HepG2 (cell line): ENCODE measurements at regions not wholly inside any gene's neighbourhood (a gene's known extent, or its start where the extent isn't known, plus 50 kb on each side); places are given as distances from the start of the nearest gene placed in this dataset.

ENCODE experiments used
- ATAC-seq: fragments of 200-7000 bp; cut with Tn5 transposase; 3 replicates; pipeline ENCODE4 v1.9.1; 2020; ENCODE audit warnings: mild to moderate bottlenecking, moderate library complexity
- BruUV-seq: library from RNA; stranded (reverse); fragments of 400-500 nt; replicated peaks from 2 replicates; lab custom pipeline; 2021; lab: Mats Ljungman, UMichigan
- CTCF ChIA-PET: fragments of 300-600 bp; formaldehyde crosslinking; extraction: SDS; loops from one replicate; lab custom pipeline; 2021; ENCODE audit warnings: low total read pairs, inconsistent platforms, low intra/inter-chr PET ratio; lab: Yijun Ruan, JAX
- POLR2A ChIA-PET: fragments of 350-600 bp; sonication (Branson Sonifier 250); formaldehyde crosslinking; loops from one replicate; lab custom pipeline; 2020; ENCODE audit warnings: antibody characterized with exemption, inconsistent platforms; lab: Yijun Ruan, JAX
- DNase-seq: peaks from one replicate; pipeline ENCODE4 v3.0.0-alpha.2; 2015; ENCODE audit warnings: low spot score
- FAIRE-seq: peaks from 3 replicates; lab custom pipeline; 2011; peaks lifted over from hg19 to GRCh38; lab: Jason Lieb, UNC
- H2AFZ ChIP-seq: one replicate; pipeline ENCODE4 v1.6.1; 2011; ENCODE audit warnings: low read length, inconsistent platforms
- H3K27ac ChIP-seq: fragments of 300-600 bp; 3 replicates; pipeline ENCODE4 v1.8.0; 2011; ENCODE audit warnings: mixed run types, mild to moderate bottlenecking, mixed read lengths, low read length, inconsistent platforms; ENCODE audit not compliant: insufficient read depth; ENCODE audit errors: extremely low read length
- H3K27me3 ChIP-seq, 2 experiments: fragments of 200-600 bp in 1 of 2; 2 replicates in 1 of 2; 3 replicates in 1 of 2; pipeline versions ENCODE4 v1.6.0 to v1.8.0; 2011; ENCODE audit warnings: low read length in 2 of 2, mild to moderate bottlenecking in 2 of 2, moderate library complexity in 2 of 2, inconsistent platforms in 1 of 2; ENCODE audit not compliant: insufficient read depth in 2 of 2, control insufficient read depth in 1 of 2
- H3K36me3 ChIP-seq, 2 experiments: fragments of 200-600 bp in 1 of 2; replicated peaks in 1 of 2; 2 replicates in 1 of 2; 3 replicates in 1 of 2; pipeline versions ENCODE4 v1.5.1 to v1.8.0; 2011; ENCODE audit warnings: low read length in 2 of 2, inconsistent platforms in 1 of 2; ENCODE audit not compliant: insufficient read depth in 2 of 2, control insufficient read depth in 1 of 2
- H3K4me1 ChIP-seq: 2 replicates; pipeline ENCODE4 v1.5.1; 2012; ENCODE audit warnings: low read length, inconsistent platforms; ENCODE audit not compliant: insufficient read depth
- H3K4me2 ChIP-seq: 2 replicates; pipeline ENCODE4 v1.6.0; 2011; ENCODE audit warnings: low read depth, low read length, inconsistent platforms
- H3K4me3 ChIP-seq, 3 experiments: fragments of 200-600 bp in 1 of 3; sonication (generic), shearing (Covaris generic) in 1 of 3; replicated peaks in 1 of 3; 2 replicates each; pipeline ENCODE4 v1.5.1; 2011 to 2016; ENCODE audit warnings: low read length in 3 of 3, inconsistent platforms in 2 of 3, low read depth in 2 of 3, mild to moderate bottlenecking in 2 of 3, control low read depth in 1 of 3, mixed read lengths in 1 of 3; ENCODE audit not compliant: insufficient read depth in 1 of 3
- H3K79me2 ChIP-seq: one replicate; pipeline ENCODE4 v1.6.1; 2011; ENCODE audit warnings: low read length, inconsistent platforms; ENCODE audit not compliant: insufficient read depth
- H3K9ac ChIP-seq: 2 replicates; pipeline ENCODE4 v1.6.0; 2011; ENCODE audit warnings: mild to moderate bottlenecking, low read depth, low read length, inconsistent platforms; ENCODE audit not compliant: insufficient read depth
- H3K9me3 ChIP-seq: 2 replicates; pipeline ENCODE4 v1.5.1; 2012; ENCODE audit warnings: mild to moderate bottlenecking, low read length
- H4K20me1 ChIP-seq: 2 replicates; pipeline ENCODE4 v1.6.0; 2011; ENCODE audit warnings: inconsistent platforms, mild to moderate bottlenecking, low read length, moderate library complexity; ENCODE audit not compliant: insufficient read depth
- AGO1 ChIP-seq: fragments of 200-400 bp; formaldehyde crosslinking; IDR thresholded peaks from 2 replicates; pipeline ENCODE4 v1.6.1; 2017; ENCODE audit warnings: mild to moderate bottlenecking, low read depth, low read length, moderate library complexity; ENCODE audit not compliant: poor library complexity, severe bottlenecking
- ATF7 ChIP-seq, 2 experiments: fragments of 450-650 bp in 1 of 2; sonication (generic) in 1 of 2; formaldehyde crosslinking in 1 of 2; IDR thresholded peaks; 2 replicates each; pipeline versions ENCODE4 v1.4.0 to v1.6.1; 2016 to 2020; ENCODE audit warnings: antibody characterized with exemption in 1 of 2, mild to moderate bottlenecking in 1 of 2, missing genetic modification reagents in 1 of 2
- CBFB ChIP-seq: sonication (generic); formaldehyde crosslinking; IDR thresholded peaks from 2 replicates; pipeline ENCODE4 v1.4.0; 2020; ENCODE audit warnings: missing genetic modification reagents
- CCAR2 ChIP-seq: fragments of 200-400 bp; formaldehyde crosslinking; optimal IDR thresholded peaks from 2 replicates; pipeline ENCODE3; 2018; ENCODE audit warnings: low read depth, mild to moderate bottlenecking, low read length, moderate library complexity
- CSRNP2 ChIP-seq: sonication (generic); formaldehyde crosslinking; conservative IDR thresholded peaks from 2 replicates; pipeline ENCODE4 v1.8.0; 2022; ENCODE audit warnings: low read depth, missing genetic modification reagents
- NFKBIZ ChIP-seq: IDR thresholded peaks from 2 replicates; pipeline ENCODE4 v1.6.1; 2018; ENCODE audit warnings: missing genetic modification reagents, missing compliant biosample characterization
- NR2F2 ChIP-seq: IDR thresholded peaks from 2 replicates; pipeline ENCODE4 v1.6.1; 2012; ENCODE audit warnings: low read depth, inconsistent platforms, borderline replicate concordance
- TCF12 ChIP-seq, 2 experiments: fragments of 450-650 bp in 1 of 2; sonication (generic) in 1 of 2; formaldehyde crosslinking in 1 of 2; IDR thresholded peaks; 2 replicates each; pipeline versions ENCODE4 v1.6.1 to v1.8.0; 2017 to 2022; ENCODE audit warnings: antibody characterized with exemption in 1 of 2, mild to moderate bottlenecking in 1 of 2, missing genetic modification reagents in 1 of 2, moderate library complexity in 1 of 2
- ZBTB14 ChIP-seq: sonication (generic); formaldehyde crosslinking; IDR thresholded peaks from 2 replicates; pipeline ENCODE4 v1.4.0; 2020; ENCODE audit warnings: missing genetic modification reagents
- ZBTB46 ChIP-seq: sonication (generic); formaldehyde crosslinking; IDR thresholded peaks from 2 replicates; pipeline ENCODE4 v1.4.0; 2020; ENCODE audit warnings: mild to moderate bottlenecking, missing genetic modification reagents, borderline replicate concordance
- ZHX1 ChIP-seq: sonication (generic); formaldehyde crosslinking; IDR thresholded peaks from 2 replicates; pipeline ENCODE4 v1.8.1; 2022; ENCODE audit warnings: low read depth, mild to moderate bottlenecking, missing genetic modification reagents
- ZKSCAN8 ChIP-seq: IDR thresholded peaks from 2 replicates; pipeline ENCODE4 v1.6.1; 2016; ENCODE audit warnings: borderline replicate concordance, missing genetic modification reagents, missing compliant biosample characterization
- ZNF121 ChIP-seq: sonication (generic); formaldehyde crosslinking; IDR thresholded peaks from 2 replicates; pipeline ENCODE4 v1.5.0; 2020; ENCODE audit warnings: mild to moderate bottlenecking, missing genetic modification reagents
- ZNF451 ChIP-seq: sonication (generic); formaldehyde crosslinking; IDR thresholded peaks from 2 replicates; pipeline ENCODE4 v1.5.0; 2020; ENCODE audit warnings: mild to moderate bottlenecking, missing genetic modification reagents
- ZNF550 ChIP-seq: sonication (generic); formaldehyde crosslinking; IDR thresholded peaks from 2 replicates; pipeline ENCODE4 v1.4.0; 2020; ENCODE audit warnings: mild to moderate bottlenecking, missing genetic modification reagents, borderline replicate concordance
- ZSCAN31 ChIP-seq: sonication (generic); formaldehyde crosslinking; IDR thresholded peaks from 2 replicates; pipeline ENCODE4 v1.5.0; 2020; ENCODE audit warnings: low read depth, mild to moderate bottlenecking, missing genetic modification reagents
- WGBS: methylation state at CpG from one replicate; pipeline ENCODE4 v1.1.6; 2017; ENCODE audit warnings: low lambda C conversion rate; 5-methylcytosine and 5-hydroxymethylcytosine counted together
- in situ Hi-C: cut with HindIII; loops from 2 replicates; pipeline ENCODE4 v1.10.0; 2017; ENCODE audit warnings: low pct_unique_long_range_greater_than_20kb; ENCODE audit not compliant: extremely low pct_ligation_motif_present
- intact Hi-C: fragments of 100-400 bp; cut with micrococcal nuclease; formaldehyde crosslinking; loops from one replicate; pipeline ENCODE4 v1.10.0; 2022; ENCODE audit not compliant: unreplicated experiment

- Histone ChIP-seq H3K4me3 (no peak overlapping the region), H3K4me1 (peaks cover 11% of the 10 kb centered on the region), H2AFZ (no peak overlapping the region), H3K79me2 (no peaks in the 10 kb centered on the region), H3K4me2 (no peak overlapping the region), H4K20me1 (no peaks in the 10 kb centered on the region), H3K36me3 (no peaks in the 10 kb centered on the region), H3K27ac (no peak overlapping the region), H3K9me3 (no peaks in the 10 kb centered on the region), H3K27me3 (no peaks in the 10 kb centered on the region), H3K9ac (no peak overlapping the region)
- FAIRE-seq (no peak), DNase-seq (no peak), ATAC-seq (no peak)
- in situ Hi-C loops: no loop called here
- ChIA-PET CTCF (no interaction called here), POLR2A (no interaction called here)
- TF ChIP-seq ZBTB14 (CRISPR knock-in tag) (no peak), AGO1 (no peak), ATF7 (IDR thresholded peaks at IDR 0.05) (no peak), ATF7 (CRISPR knock-in tag; IDR thresholded peaks at IDR 0.05) (no peak), CCAR2 (no peak), CBFB (no peak), ZBTB46 (CRISPR knock-in tag) (no peak), TCF12 (IDR thresholded peaks at IDR 0.05) (no peak), TCF12 (CRISPR knock-in tag; IDR thresholded peaks at IDR 0.05) (no peak), NFKBIZ (CRISPR knock-in tag) (no peak), ZNF121 (no peak), NR2F2 (no peak), ZNF550 (no peak), ZKSCAN8 (CRISPR knock-in tag) (no peak), CSRNP2 (CRISPR knock-in tag) (no peak), ZNF451 (CRISPR knock-in tag) (no peak), ZSCAN31 (no peak), ZHX1 (no peak)
- BruUV-seq: no TSS peak
- intact Hi-C loops: no loop called here
- WGBS: 94% methylated on average over 4 of the region's 4 CpGs
Measured at GRCh38 chr5:96148376-96148775, 186.7 kb upstream of the ELL2 start.
